GM10266 (cell line): ENCODE measurements at regions not wholly inside any gene's neighbourhood (a gene's known extent, or its start where the extent isn't known, plus 50 kb on each side); places are given as distances from the start of the nearest gene placed in this dataset.
A peak's percentile ranks its signal among the peaks of the same experiment; 100 is the strongest.

Source experiments
- DNase-seq: peaks from one replicate; pipeline ENCODE4 v3.0.0; 2012; ENCODE audit errors: extremely low spot score
- CTCF ChIP-seq: IDR thresholded peaks from 2 replicates; pipeline ENCODE4 v1.5.1; 2012; ENCODE audit warnings: mild to moderate bottlenecking, low read depth; ENCODE audit not compliant: control insufficient read depth, insufficient read depth; ENCODE audit errors: missing control alignments

GRCh38 chr1:105886309-105886708, 1170.2 kb upstream of the PRMT6 start:
- DNase-seq = no peak
- TF ChIP-seq CTCF = no peak

GRCh38 chr1:105891308-105891707, 1165.2 kb upstream of the PRMT6 start:
- no peak for DNase-seq
- no peak for TF ChIP-seq CTCF

- no peak for DNase-seq
- no peak for TF ChIP-seq CTCF
Measured at GRCh38 chr1:105894006-105894405, 1162.5 kb upstream of the PRMT6 start.

GRCh38 chr1:105909811-105910210, 1146.7 kb upstream of the PRMT6 start:
- peak; percentile 8 for TF ChIP-seq CTCF

GRCh38 chr1:105914403-105914802, 1142.1 kb upstream of the PRMT6 start:
- DNase-seq = no peak
- no peak for TF ChIP-seq CTCF

More at GRCh38 chr1:105909811-105910210, 1146.7 kb upstream of the PRMT6 start:
- no peak for DNase-seq

- DNase-seq = no peak
- TF ChIP-seq CTCF = no peak
Measured at GRCh38 chr1:105934806-105935205, 1121.7 kb upstream of the PRMT6 start.

- TF ChIP-seq CTCF = no peak
- DNase-seq = no peak
Measured at GRCh38 chr1:105964879-105965278, 1091.6 kb upstream of the PRMT6 start.
